HepG2 (cell line): ENCODE measurements at regions not wholly inside any gene's neighbourhood (a gene's known extent, or its start where the extent isn't known, plus 50 kb on each side); places are given as distances from the start of the nearest gene placed in this dataset.

Source experiments
- ATAC-seq: fragments of 200-7000 bp; cut with Tn5 transposase; 3 replicates; pipeline ENCODE4 v1.9.1; 2020; ENCODE audit warnings: mild to moderate bottlenecking, moderate library complexity
- BruUV-seq: library from RNA; stranded (reverse); fragments of 400-500 nt; replicated peaks from 2 replicates; lab custom pipeline; 2021; lab: Mats Ljungman, UMichigan
- CTCF ChIA-PET: fragments of 300-600 bp; formaldehyde crosslinking; extraction: SDS; loops from one replicate; lab custom pipeline; 2021; ENCODE audit warnings: low total read pairs, inconsistent platforms, low intra/inter-chr PET ratio; lab: Yijun Ruan, JAX
- POLR2A ChIA-PET: fragments of 350-600 bp; sonication (Branson Sonifier 250); formaldehyde crosslinking; loops from one replicate; lab custom pipeline; 2020; ENCODE audit warnings: antibody characterized with exemption, inconsistent platforms; lab: Yijun Ruan, JAX
- DNase-seq: peaks from one replicate; pipeline ENCODE4 v3.0.0-alpha.2; 2015; ENCODE audit warnings: low spot score
- FAIRE-seq: peaks from 3 replicates; lab custom pipeline; 2011; peaks lifted over from hg19 to GRCh38; lab: Jason Lieb, UNC
- H2AFZ ChIP-seq: one replicate; pipeline ENCODE4 v1.6.1; 2011; ENCODE audit warnings: low read length, inconsistent platforms
- H3K27ac ChIP-seq: fragments of 300-600 bp; 3 replicates; pipeline ENCODE4 v1.8.0; 2011; ENCODE audit warnings: mixed run types, mild to moderate bottlenecking, mixed read lengths, low read length, inconsistent platforms; ENCODE audit not compliant: insufficient read depth; ENCODE audit errors: extremely low read length
- H3K27me3 ChIP-seq, 2 experiments: fragments of 200-600 bp in 1 of 2; 2 replicates in 1 of 2; 3 replicates in 1 of 2; pipeline versions ENCODE4 v1.6.0 to v1.8.0; 2011; ENCODE audit warnings: low read length in 2 of 2, mild to moderate bottlenecking in 2 of 2, moderate library complexity in 2 of 2, inconsistent platforms in 1 of 2; ENCODE audit not compliant: insufficient read depth in 2 of 2, control insufficient read depth in 1 of 2
- H3K36me3 ChIP-seq, 2 experiments: fragments of 200-600 bp in 1 of 2; replicated peaks in 1 of 2; 2 replicates in 1 of 2; 3 replicates in 1 of 2; pipeline versions ENCODE4 v1.5.1 to v1.8.0; 2011; ENCODE audit warnings: low read length in 2 of 2, inconsistent platforms in 1 of 2; ENCODE audit not compliant: insufficient read depth in 2 of 2, control insufficient read depth in 1 of 2
- H3K4me1 ChIP-seq: 2 replicates; pipeline ENCODE4 v1.5.1; 2012; ENCODE audit warnings: low read length, inconsistent platforms; ENCODE audit not compliant: insufficient read depth
- H3K4me2 ChIP-seq: 2 replicates; pipeline ENCODE4 v1.6.0; 2011; ENCODE audit warnings: low read depth, low read length, inconsistent platforms
- H3K4me3 ChIP-seq, 3 experiments: fragments of 200-600 bp in 1 of 3; sonication (generic), shearing (Covaris generic) in 1 of 3; replicated peaks in 1 of 3; 2 replicates each; pipeline ENCODE4 v1.5.1; 2011 to 2016; ENCODE audit warnings: low read length in 3 of 3, inconsistent platforms in 2 of 3, low read depth in 2 of 3, mild to moderate bottlenecking in 2 of 3, control low read depth in 1 of 3, mixed read lengths in 1 of 3; ENCODE audit not compliant: insufficient read depth in 1 of 3
- H3K79me2 ChIP-seq: one replicate; pipeline ENCODE4 v1.6.1; 2011; ENCODE audit warnings: low read length, inconsistent platforms; ENCODE audit not compliant: insufficient read depth
- H3K9ac ChIP-seq: 2 replicates; pipeline ENCODE4 v1.6.0; 2011; ENCODE audit warnings: mild to moderate bottlenecking, low read depth, low read length, inconsistent platforms; ENCODE audit not compliant: insufficient read depth
- H3K9me3 ChIP-seq: 2 replicates; pipeline ENCODE4 v1.5.1; 2012; ENCODE audit warnings: mild to moderate bottlenecking, low read length
- H4K20me1 ChIP-seq: 2 replicates; pipeline ENCODE4 v1.6.0; 2011; ENCODE audit warnings: inconsistent platforms, mild to moderate bottlenecking, low read length, moderate library complexity; ENCODE audit not compliant: insufficient read depth
- ARNTL ChIP-seq: sonication (generic); formaldehyde crosslinking; IDR thresholded peaks from 2 replicates; pipeline ENCODE4 v1.4.0; 2020; ENCODE audit warnings: mild to moderate bottlenecking, missing genetic modification reagents
- IKZF1 ChIP-seq: fragments of 450-650 bp; IDR thresholded peaks from 2 replicates; pipeline ENCODE4 v1.7.1; 2016
- MED1 ChIP-seq: sonication (generic); formaldehyde crosslinking; IDR thresholded peaks from 2 replicates; pipeline ENCODE4 v1.4.0; 2020; ENCODE audit warnings: missing genetic modification reagents
- NR2F6 ChIP-seq, 2 experiments: IDR thresholded peaks; 2 replicates each; pipeline ENCODE4 v1.6.1; 2016; ENCODE audit warnings: antibody characterized with exemption in 1 of 2, mild to moderate bottlenecking in 1 of 2
- PPARG ChIP-seq: conservative IDR thresholded peaks from 2 replicates; pipeline ENCODE4 v1.6.1; 2016; ENCODE audit warnings: missing biosample characterization, missing genetic modification reagents
- SIN3A ChIP-seq: IDR thresholded peaks from 2 replicates; pipeline ENCODE4 v1.6.1; 2011; ENCODE audit warnings: low read depth, mild to moderate bottlenecking, control low read depth, low read length, borderline replicate concordance
- ZNF232 ChIP-seq: sonication (generic); formaldehyde crosslinking; IDR thresholded peaks from 2 replicates; pipeline ENCODE4 v1.4.0; 2020; ENCODE audit warnings: missing genetic modification reagents, borderline replicate concordance
- ZNF33A ChIP-seq: sonication (generic); formaldehyde crosslinking; IDR thresholded peaks from 2 replicates; pipeline ENCODE4 v1.5.1; 2020; ENCODE audit warnings: missing genetic modification reagents, mild to moderate bottlenecking, moderate library complexity, borderline replicate concordance
- ZNF407 ChIP-seq: sonication (generic); formaldehyde crosslinking; IDR thresholded peaks from one replicate; pipeline ENCODE4 v1.5.1; 2020; ENCODE audit warnings: mild to moderate bottlenecking, missing genetic modification reagents; ENCODE audit errors: not compliant biosample characterization
- ZNF513 ChIP-seq: sonication (generic); formaldehyde crosslinking; conservative IDR thresholded peaks from 2 replicates; pipeline ENCODE4 v1.5.0; 2020; ENCODE audit warnings: missing genetic modification reagents
- ZNF737 ChIP-seq: sonication (generic); formaldehyde crosslinking; IDR thresholded peaks from 2 replicates; pipeline ENCODE4 v1.5.0; 2020; ENCODE audit warnings: missing genetic modification reagents, mild to moderate bottlenecking, borderline replicate concordance
- WGBS: methylation state at CpG from one replicate; pipeline ENCODE4 v1.1.6; 2017; ENCODE audit warnings: low lambda C conversion rate; 5-methylcytosine and 5-hydroxymethylcytosine counted together
- in situ Hi-C: cut with HindIII; loops from 2 replicates; pipeline ENCODE4 v1.10.0; 2017; ENCODE audit warnings: low pct_unique_long_range_greater_than_20kb; ENCODE audit not compliant: extremely low pct_ligation_motif_present
- intact Hi-C: fragments of 100-400 bp; cut with micrococcal nuclease; formaldehyde crosslinking; loops from one replicate; pipeline ENCODE4 v1.10.0; 2022; ENCODE audit not compliant: unreplicated experiment

GRCh38 chr3:89002191-89002590, 105.2 kb upstream of the EPHA3 start:
- H3K9me3 ChIP-seq = no peaks in the 10 kb centered on the region
- H3K9ac ChIP-seq = no peak overlapping the region
- ChIA-PET POLR2A (no interaction called here), CTCF (no interaction called here)
- BruUV-seq = no TSS peak
- no peak for FAIRE-seq
- no peaks in the 10 kb centered on the region for H4K20me1 ChIP-seq
- TF ChIP-seq ZNF513 (CRISPR knock-in tag) (no peak), ZNF33A (CRISPR knock-in tag) (no peak), NR2F6 (IDR thresholded peaks at IDR 0.05) (no peak), NR2F6 (CRISPR knock-in tag; IDR thresholded peaks at IDR 0.05) (no peak), IKZF1 (no peak), ZNF232 (CRISPR knock-in tag) (no peak), SIN3A (no peak), PPARG (CRISPR knock-in tag) (no peak), ARNTL (CRISPR knock-in tag) (no peak), ZNF407 (no peak), ZNF737 (CRISPR knock-in tag) (no peak), MED1 (CRISPR knock-in tag) (no peak)
- H3K27ac ChIP-seq = no peak overlapping the region
- H3K79me2 ChIP-seq = no peaks in the 10 kb centered on the region
- H3K4me1 ChIP-seq = no peaks in the 10 kb centered on the region
- no peak for ATAC-seq
- H3K27me3 ChIP-seq = no peaks in the 10 kb centered on the region
- H2AFZ ChIP-seq = no peak overlapping the region
- no peak overlapping the region for H3K4me2 ChIP-seq
- intact Hi-C loops (no loop called here), in situ Hi-C loops (no loop called here)
- no peak overlapping the region for H3K4me3 ChIP-seq
- H3K36me3 ChIP-seq = no peaks in the 10 kb centered on the region
- DNase-seq = no peak
- 3% methylated on average over 5 of the region's 5 CpGs for WGBS
